IPS DF 4.7 (cell line): ENCODE measurements at regions not wholly inside any gene's neighbourhood (a gene's known extent, or its start where the extent isn't known, plus 50 kb on each side); places are given as distances from the start of the nearest gene placed in this dataset.
"Not testable (repeated sequence)": the region's sequence is repeated elsewhere in the genome, so short reads cannot be mapped to it uniquely, and the experiment has no call there.

Experiments used
- DNase-seq: peaks from one replicate; pipeline ENCODE4 v3.0.0-alpha.2; 2013; ENCODE audit warnings: low spot score; ENCODE audit errors: extremely low read depth

- DNase-seq = no peak
Measured at GRCh38 chr4:33395731-33396485, 2675.7 kb downstream of the PCDH7 start.

- DNase-seq = no peak
Measured at GRCh38 chr4:33400504-33400903, 2680.3 kb downstream of the PCDH7 start.

- no peak for DNase-seq
Measured at GRCh38 chr4:33407496-33407895, 2687.3 kb downstream of the PCDH7 start.

- DNase-seq = no peak
Measured at GRCh38 chr4:33411182-33411581, 2691.0 kb downstream of the PCDH7 start.

- DNase-seq = no peak
Measured at GRCh38 chr4:33421887-33422286, 2701.7 kb downstream of the PCDH7 start.

- no peak for DNase-seq
Measured at GRCh38 chr4:33422656-33423055, 2702.5 kb downstream of the PCDH7 start.

GRCh38 chr4:33425936-33426335 lies 2705.8 kb downstream of the PCDH7 start:
- no peak for DNase-seq

- no peak for DNase-seq
Measured at GRCh38 chr4:33427676-33428075, 2707.5 kb downstream of the PCDH7 start.

GRCh38 chr4:33429971-33430370 lies 2709.8 kb downstream of the PCDH7 start:
- no peak for DNase-seq

GRCh38 chr4:33437406-33437805 lies 2717.2 kb downstream of the PCDH7 start:
- no peak for DNase-seq

GRCh38 chr4:33446953-33447352 lies 2726.8 kb downstream of the PCDH7 start:
- DNase-seq = no peak

GRCh38 chr4:33448948-33449347 lies 2728.8 kb downstream of the PCDH7 start:
- DNase-seq = no peak

GRCh38 chr4:33453436-33453835 lies 2733.3 kb downstream of the PCDH7 start:
- no peak for DNase-seq

GRCh38 chr4:33453916-33454315 lies 2733.7 kb downstream of the PCDH7 start:
- no peak for DNase-seq

- no peak for DNase-seq
Measured at GRCh38 chr4:33465565-33465964, 2745.4 kb downstream of the PCDH7 start.

- DNase-seq = peak; percentile 7
Measured at GRCh38 chr4:33467291-33467690, 2747.1 kb downstream of the PCDH7 start.

- DNase-seq = no peak
Measured at GRCh38 chr4:33470805-33471204, 2750.6 kb downstream of the PCDH7 start.

GRCh38 chr4:33477715-33478114 lies 2757.5 kb downstream of the PCDH7 start:
- DNase-seq = no peak

- no peak for DNase-seq
Measured at GRCh38 chr4:33482773-33483172, 2761.5 kb downstream of the ARAP2 start.

- DNase-seq = no peak
Measured at GRCh38 chr4:33485111-33485510, 2759.2 kb downstream of the ARAP2 start.

- no peak for DNase-seq
Measured at GRCh38 chr4:33493231-33493630, 2751.1 kb downstream of the ARAP2 start.

- DNase-seq = no peak
Measured at GRCh38 chr4:33494150-33494549, 2750.2 kb downstream of the ARAP2 start.

- not testable (repeated sequence) for DNase-seq
Measured at GRCh38 chr4:33501587-33501986, 2742.7 kb downstream of the ARAP2 start.

GRCh38 chr4:33512397-33512796 lies 2731.9 kb downstream of the ARAP2 start:
- DNase-seq = no peak
